ENCODE measurements at regions not wholly inside any gene's neighbourhood (a gene's known extent, or its start where the extent isn't known, plus 50 kb on each side); places are given as distances from the start of the nearest gene placed in this dataset.
A peak's percentile ranks its signal among the peaks of the same experiment; 100 is the strongest.
"Not testable (repeated sequence)": the region's sequence is repeated elsewhere in the genome, so short reads cannot be mapped to it uniquely, and the experiment has no call there.

DNA sequence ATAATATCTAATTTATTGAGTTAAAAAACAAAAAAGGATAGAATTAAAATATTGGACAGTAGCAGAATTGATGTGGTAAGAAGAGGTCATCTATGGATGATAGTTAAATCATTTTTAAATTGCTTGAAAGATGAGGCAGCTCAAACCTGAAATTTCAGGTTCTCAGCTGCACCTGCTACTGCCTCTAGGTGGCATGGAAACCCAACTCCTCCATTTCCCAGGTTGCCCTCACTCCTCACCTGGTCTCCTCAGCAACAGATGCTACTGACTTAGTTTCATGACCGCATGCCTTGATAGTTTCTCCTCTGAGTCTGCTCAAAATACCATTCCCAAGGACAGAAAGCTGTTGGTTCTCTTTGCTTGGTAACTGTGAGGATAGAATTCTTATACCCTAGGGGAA lies 148.1 kb downstream of the ABHD5 start:
- no peak for DNase-seq

DNA sequence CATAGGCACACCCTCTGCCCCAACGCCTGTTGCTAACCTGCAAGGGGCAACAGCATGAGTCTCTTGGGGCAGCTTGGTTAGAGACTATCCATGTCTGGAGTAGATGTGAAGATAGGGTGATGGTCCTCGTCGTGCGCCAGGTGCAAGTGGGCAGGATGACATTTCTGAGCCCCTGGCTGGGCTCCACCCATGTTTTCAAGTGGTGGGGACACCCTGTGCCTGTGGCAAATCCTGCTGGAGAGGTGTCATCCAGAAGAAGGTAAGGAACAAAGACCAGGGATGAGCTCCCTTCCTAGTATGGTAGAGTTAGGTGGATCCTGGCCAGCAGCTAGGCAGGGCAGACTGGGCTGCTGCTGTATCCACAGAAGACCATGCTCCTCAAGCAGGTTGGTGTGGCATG lies 152.6 kb downstream of the ABHD5 start:
- no peak for DNase-seq

DNA sequence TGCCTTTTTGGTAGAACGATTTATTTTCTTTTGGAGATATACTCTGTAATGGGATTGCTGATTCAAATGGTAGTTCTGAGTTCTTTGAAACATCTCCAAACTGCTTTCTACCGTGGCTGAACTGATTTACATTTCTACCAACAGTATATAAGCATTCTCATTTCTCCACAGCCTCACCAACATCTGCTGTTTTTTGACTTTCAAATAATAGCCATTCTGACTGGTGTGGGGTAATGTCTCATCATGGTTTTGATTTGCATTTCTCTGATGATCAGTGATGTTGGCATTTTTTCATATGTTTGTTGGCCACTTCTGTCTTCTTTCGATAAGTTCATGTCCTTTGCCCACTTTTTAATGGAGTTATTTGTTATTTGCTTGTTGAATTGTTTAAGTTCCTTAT lies 154.0 kb downstream of the ABHD5 start:
- no peak for DNase-seq

DNA sequence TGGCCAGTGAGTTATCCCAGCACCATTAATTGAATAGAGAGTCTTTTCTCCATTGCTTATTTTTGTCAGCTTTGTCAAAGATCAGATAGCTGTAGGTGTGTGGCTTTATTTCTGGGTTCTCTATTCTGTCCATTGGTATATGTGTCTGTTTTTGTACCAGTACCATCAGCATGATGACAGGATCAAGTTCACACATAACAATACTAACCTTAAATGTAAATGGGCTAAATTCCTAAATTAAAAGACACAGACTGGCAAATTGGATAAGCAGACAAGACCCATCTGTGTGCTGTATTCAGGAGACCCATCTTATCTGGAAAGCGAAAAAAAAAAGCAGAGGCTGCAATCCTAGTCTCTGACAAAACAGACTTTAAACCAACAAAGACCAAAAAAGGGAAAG lies 154.8 kb downstream of the ABHD5 start:
- DNase-seq: not testable (repeated sequence)

DNA sequence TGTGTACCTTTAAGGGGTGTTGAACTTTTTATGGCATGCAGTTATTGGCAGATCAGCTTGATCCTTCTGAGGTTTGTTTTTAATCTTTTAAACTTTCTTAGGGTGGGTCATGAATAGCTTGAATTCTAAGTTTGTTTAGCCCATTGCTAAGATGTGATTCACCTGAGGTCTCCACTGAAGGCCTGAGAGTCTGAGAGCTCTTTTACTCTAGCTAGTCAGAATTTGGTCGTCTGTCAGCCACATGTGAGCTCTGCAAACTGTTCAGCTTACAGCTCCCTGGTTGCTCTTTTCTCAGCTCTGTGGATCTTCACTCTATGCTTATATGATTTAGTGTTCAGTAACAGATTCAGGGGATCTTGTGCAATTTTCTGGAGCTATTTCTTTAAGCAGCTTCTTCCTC lies 161.3 kb downstream of the ABHD5 start:
- DNase-seq: no peak

DNA sequence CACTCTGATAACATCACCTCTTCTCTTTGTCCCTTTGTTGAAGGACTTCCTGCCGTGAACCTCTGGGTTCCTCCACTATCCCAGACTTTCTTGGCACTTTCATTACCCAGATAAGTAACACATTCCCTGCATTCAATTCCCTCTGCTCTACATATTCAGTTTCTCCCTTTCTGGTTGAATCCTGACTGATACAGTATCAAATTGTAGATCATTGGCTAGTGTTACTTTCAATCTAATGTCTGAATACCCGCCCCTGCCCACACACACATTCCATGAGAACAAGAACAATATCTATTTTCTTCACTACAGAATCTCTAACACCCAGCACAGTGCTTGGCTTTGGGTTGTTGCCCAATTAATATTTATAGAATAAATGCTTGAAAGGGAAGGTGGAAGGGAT lies 163.5 kb downstream of the ABHD5 start:
- DNase-seq: no peak

DNA sequence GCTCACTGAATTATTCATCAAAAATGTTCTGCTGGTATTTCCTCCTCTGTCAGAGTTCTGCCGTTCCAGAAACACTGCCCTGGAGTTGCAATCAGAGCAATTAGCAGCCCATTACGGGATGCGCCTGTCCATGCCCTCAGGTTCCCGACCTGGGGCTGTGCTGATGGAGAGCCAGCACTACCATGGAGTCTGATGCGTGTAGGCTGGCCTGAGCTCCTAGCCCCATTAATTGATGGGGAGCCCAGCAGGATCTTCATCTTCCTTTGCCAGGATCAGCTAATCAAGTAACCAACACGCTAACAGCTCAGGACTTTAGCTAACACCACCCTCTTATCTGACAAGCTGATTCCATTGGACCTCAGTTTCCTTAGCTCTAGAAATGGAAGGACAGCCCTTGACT lies 164.2 kb downstream of the ABHD5 start:
- DNase-seq: no peak

DNA sequence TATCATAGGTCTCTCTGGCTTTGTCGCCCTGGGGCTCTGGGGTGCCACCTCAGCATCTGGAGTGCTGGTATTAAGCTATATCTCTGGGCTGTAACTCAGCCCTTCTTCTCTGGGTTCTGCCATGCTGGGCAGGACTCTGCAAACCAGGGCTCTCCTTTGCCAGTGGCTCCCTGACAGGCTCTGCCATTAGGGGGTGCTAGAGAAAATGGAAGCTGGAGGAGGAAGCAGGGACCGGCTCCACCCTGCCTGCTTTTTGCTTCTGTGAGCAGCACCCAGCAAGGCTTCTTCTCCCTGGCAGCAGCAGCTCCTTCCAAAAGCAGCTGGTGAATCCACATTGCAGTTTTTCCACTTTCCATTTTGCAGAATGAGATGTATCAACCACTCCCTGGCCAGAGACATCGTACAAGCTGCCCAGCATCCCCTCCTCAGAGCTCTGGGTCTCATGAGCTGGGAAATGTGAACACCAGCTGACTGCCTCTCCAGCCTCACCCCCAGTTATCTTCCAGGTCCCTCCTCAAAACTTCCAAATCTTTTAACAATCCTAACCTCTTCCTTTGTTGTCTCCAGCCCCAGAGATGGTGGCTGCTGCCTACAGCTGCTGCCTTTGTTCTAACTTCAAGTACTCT lies 165.0 kb downstream of the ABHD5 start:
- peak; percentile 78 to 88 (median 84) for DNase-seq

DNA sequence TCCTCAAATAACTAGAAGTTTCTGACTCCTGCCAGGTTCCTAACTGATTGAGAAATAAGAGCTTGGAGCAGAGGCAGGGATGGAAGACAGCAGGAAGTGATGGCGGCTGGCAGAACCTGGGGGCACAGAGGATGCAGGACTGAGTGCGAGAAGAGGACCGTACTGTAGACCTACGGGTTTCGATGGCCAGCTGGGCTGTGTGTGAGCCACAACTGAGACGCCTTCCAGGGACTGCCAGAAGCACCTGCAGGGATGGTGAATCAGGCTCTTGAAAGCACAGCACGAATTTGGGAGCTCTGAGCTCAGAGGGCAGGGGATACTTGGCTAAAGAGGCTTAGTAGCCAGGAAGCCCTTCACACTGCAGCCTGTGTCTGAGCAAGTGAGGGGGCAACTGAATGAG lies 165.6 kb downstream of the ABHD5 start:
- no peak for DNase-seq

DNA sequence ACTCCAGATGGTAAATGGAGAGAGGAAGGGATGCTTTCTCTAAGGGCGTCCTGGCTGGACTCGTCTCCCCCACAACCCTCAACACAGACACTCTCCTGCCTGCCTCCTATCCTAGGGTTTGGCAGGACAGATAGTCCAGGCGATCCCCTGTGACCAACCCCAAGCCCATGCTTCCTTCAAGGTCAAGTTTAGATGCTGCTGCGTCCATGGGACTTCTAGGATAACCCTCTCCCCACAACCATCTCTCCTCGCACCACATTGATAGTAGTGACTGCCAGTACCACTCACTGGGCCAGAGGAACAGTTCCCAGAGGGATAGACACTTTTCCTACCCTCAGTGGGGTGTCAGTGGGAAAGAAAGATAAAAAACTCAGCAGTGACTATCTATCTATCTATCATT lies 166.0 kb downstream of the ABHD5 start:
- DNase-seq: no peak

DNA sequence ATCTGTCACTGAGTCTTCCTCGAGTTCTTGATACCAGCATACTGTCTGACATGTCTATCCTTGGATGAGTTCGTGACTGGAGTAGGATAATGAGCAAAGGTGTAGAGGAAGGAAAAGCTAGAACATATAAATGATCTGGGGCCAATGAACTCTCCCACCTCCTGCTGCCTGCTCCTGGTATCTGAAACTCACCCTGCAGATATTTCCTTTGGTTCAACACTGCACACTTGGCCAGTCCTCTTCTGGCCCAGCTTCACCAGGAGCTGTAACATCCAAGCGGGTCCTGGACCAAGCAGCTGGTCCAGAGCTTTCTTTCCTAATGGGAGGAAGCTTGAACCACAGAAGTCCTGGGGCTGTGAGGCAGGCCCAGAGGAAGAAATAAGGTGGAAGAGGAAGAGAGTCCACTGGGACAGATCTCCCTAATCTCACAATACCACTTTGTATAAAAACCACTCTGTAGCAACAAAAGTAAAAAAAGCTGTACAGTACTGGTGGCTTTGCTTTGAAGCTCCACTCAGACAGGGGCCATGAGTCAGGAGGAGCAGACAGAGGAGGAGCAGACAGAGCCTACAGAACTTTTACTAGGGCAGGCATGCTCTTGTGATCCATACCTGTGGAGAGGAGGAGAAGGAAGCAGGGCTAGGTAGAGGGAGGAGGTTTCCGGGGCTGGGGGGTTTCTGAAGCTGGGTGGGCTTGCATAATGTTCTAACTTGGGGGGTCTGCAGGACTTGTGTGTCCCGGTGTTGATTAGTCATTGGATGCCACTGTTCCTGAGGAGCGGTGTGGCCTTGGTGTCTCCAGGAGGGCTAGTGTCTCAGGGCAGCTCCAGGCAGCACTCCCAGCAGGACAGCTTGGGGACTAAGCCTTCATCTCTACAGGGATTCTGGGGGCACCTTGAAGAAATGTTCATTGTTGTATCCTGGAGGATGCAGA lies 166.9 kb downstream of the ABHD5 start:
- no peak for DNase-seq

DNA sequence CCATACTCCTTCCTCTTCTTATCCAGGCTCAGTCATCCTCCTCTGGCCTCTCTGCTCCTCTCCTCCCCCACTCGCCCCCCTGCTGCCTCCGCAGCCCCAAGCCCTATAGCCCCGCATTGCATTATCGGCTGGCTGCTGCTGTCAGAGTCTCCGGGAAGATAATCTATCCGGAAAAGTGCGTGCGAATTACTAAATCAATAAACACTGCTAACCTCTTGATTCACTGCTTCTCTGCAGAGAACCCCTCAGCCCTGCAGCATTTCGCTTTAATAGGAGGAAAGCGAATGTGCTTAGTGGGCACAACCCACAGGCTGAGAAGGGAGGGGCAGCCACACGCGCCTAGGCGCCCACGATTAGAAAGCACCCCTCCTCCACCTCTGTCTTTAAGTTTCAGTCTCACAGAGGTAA lies 167.6 kb downstream of the ABHD5 start:
- no peak for DNase-seq

DNA sequence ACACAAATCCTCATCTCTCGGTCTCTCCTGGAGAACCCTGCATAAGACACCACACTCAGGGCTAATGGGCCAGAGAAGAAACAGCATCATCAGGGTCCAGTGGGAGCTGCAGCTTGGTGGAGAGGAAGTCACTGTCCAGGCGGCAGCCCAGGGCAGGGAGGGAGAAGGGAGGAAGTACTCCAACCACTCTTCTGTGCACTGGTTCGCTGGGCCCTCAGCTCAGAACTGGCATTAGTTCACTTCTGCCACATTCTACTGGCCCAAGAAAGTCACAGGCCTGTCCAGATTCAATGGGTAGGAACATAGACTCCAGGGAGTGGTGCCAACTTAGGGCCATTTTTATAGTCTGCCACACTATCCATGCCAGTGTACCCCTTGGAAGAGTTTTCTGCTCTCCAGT lies 169.0 kb downstream of the ABHD5 start:
- DNase-seq: peak in 3 of 4 experiments; percentile 27 to 57 (median 34)

DNA sequence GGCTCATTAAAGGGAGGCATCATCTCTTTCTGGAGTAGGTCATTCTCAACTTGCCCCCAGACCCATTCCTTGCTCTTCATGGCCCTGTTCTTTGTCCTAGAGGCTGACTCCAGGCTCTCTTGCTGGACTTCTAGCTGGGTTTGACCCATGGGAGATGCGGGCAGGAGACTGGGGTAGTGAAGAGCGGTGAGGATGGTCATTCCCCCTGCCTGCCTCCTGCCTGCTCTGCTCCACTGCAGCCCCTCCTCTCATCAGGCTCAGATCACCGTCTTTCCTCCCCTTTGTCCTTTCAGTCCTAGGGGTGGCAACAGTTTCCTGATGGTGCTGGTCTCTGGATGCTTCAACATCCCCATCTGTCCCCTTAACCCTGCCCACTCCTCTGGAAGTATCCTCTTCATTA lies 170.9 kb downstream of the ABHD5 start:
- no peak for DNase-seq

DNA sequence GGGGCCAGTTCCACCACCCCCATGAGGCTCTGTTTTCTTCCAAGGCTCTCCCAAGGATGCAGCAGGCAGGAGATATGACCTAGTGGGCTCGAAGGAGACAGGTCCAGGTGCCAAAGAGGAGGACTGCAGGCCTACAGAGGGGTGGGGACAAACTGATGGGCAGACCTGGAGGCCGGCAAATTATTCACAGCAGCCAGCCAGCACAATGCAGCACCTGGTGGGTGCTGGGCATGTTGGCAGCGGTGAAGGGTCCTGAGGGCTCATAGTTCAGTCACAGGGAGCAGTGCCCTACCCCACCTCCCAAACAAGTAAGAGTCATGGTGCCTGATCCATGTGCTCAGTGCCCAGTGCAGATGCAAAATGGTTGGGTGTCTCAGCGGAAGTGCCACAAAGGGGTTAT lies 171.7 kb downstream of the ABHD5 start:
- DNase-seq: no peak

DNA sequence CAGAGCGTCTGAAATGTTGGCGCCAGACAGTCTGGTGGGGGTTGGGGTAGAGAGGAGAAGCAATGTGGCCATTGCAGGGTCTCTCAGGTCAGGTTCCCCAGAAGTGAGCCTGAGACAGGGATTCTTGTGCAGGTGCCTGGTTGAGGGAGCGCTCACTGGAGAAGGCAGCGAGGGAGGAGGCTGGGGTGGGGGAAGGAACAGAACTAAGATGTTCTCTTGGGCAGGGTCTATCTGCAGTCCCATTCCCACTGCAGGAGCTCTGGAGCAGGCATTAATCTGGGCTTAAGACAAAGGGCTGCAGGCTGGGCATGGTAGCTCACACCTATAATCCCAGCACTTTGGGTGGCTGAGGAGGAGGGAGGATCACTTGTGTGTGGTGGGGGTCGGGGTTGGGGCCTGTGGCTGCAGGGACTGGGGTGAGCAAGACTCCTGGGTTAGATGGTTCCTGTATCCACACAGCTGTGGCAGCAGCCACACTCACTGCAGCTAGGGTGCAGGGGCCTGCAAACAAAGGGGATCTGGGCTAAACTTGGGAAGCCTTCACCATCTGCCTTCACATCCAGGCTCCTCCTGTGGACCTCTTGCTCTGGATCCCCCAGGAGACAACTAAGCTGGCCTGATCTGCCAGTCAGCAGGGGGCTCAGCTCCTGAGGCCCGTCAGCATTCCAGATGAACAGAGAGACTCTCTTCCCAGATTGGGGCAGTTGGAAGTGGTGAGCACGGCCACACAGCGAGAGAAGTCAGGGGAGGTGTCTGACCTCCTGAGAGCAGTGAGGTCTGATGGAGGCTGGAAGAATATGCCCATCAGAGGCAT lies 172.5 kb downstream of the ABHD5 start:
- DNase-seq: no peak

DNA sequence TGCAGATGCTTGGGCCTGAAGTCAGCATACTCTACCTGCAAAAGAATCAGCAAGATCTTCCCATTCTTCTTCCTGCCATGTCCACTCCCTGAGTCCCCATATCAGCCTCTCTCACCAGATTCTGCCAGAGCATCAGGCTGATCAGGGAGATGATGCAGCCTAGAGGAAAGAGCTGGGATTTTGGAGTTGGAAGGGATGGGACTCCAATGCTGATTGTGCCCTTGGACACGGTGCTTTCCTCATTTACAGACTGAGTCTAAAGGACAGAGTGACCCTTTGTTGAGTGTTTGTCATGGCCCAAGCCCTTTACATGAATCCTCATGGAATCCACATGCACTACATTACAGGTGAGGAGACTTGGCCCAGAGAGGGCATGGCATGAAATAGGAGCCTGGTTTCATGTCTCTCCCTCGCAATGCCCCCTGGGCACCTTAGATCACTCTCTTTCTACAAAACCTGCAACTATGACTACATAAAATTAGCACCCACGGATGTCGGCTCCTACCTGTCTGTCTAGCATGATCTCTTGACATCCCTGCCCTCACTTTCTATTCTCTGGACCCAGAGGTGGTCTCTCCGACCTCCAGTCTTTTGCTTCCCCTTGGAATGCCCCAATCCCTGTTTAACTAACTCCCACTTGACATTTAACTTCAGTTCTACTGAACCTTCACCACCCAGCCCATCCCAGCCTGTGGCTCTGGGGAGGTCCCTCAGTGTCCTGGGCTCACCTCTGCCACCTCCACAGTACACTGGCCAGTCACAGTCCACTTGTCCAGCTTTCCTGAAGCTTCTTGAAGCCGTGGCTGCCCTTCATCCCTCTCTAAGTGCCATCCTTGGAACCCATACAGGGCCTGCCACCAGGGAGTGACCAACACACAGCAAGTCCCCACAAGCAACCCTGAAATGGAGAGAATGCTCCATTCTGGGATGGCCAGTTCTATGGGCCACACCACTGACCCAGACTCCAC lies 173.5 kb downstream of the ABHD5 start:
- no peak for DNase-seq

DNA sequence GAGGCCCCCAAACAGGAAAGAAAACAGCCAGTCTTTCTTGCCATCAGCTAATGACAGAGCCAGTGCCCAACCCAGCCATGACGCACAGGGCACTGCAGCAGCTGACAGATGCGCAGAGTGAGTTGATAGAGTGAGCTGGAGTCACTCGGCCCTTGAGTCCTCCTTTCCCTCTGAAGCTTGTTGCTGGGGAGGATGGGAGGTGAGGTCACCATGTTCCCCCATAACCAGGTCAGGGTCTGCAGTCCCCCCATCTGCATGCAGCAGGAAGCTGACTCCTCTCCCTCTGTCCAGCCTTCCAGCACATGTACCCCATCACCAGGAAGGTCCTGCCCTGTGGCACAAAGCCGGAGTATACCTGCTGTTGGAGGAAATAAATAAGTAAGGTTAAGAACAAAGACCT lies 174.6 kb downstream of the ABHD5 start:
- DNase-seq: no peak

DNA sequence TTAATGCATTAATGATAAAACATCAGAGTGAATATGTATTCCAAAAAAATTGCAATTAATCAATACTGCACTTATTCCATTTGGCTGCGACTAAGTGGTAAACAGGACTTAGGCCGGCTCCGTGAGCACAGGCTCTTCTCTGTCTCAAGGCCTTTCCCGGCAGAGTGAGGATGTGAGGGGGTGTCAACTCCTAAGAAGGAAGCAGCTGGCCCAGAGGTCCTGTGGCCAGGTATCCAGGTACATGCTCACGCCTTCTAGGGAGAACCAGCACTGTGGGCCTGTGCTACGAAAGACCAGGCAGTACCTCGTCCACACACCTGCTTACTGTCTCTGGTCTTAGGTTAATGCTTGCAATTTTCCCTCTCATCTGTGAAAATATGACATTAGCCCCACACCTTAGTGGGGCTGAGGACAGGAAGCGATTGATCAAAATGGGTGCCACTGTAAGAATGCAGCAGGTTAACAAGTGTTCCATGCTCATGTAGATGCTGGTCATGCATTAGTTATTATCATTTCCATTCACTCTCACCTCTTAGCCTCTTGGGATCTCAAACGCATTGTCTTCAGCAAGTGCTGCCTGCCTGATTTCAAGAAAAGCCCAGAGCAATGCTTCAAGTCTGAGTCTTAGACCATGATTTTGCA lies 175.3 kb downstream of the ABHD5 start:
- DNase-seq: no peak

DNA sequence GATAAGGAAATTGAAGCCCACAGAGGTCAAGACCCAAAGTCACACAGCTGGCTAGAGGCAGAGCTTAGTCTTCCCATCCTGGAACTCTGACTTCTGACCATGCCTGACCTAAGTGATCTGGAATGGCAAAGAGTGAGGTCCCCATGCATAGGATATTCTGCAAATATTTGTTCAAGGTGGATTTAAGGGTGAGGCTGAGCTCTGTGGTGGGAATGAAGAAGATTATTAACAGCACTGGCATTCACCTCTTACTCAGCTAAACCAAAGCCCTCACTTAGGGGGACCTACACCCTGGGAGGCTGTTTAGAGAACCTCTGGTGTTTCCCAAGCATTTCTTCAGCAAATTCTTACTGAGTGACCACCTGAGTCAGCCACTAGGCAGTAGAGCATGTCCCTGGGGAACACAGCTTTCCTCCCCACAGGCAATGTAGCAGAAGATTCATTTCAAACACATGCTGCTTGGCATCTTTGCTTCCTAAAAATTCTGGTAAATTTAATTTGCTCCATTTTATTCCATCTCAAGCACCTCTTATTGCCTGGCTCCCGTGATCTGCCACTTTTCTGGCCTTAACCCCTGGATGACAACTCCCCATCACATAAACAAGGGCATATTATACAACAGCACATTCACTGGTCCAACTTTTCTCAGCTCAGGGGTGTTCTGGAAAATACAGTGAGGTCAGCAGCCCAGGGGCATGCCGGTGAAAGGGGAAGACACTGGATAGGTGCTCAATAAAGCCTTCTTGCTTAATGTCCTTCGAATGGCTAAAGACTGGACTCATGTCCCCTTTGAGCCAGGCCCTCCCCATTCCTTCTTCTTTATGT lies 176.0 kb downstream of the ABHD5 start:
- DNase-seq: no peak
